GM21737 (cell line): ENCODE measurements at regions not wholly inside any gene's neighbourhood (a gene's known extent, or its start where the extent isn't known, plus 50 kb on each side); places are given as distances from the start of the nearest gene placed in this dataset.
"Not testable (repeated sequence)": the region's sequence is repeated elsewhere in the genome, so short reads cannot be mapped to it uniquely, and the experiment has no call there.

Source experiments
- ATAC-seq: cut with Tn5 transposase; IDR thresholded peaks from one replicate; pipeline ENCODE4 v1.9.1; 2021; ENCODE audit warnings: mild to moderate bottlenecking, moderate library complexity; ENCODE audit not compliant: unreplicated experiment

DNA sequence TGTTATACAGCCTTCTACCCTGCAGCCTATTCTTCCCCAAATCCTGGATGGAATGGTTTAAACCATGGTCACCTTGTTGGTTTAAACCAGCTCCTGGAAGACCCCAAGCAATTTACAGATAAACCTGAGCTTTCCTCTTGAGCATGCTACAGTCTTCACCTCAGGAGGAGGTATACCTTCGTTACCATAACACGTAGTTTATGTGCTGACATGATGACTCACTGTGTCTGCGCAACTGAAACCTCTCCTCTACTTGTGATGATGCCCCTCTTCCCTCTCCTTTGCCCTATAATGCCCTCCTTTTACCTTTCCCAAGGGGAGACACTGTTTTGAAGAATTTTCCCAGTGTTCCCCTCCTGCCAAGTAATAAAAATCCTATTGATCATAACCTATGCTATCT is 457.3 kb upstream of the RGS18 start:
- no peak for ATAC-seq

GRCh38 chr1:191702124-191702523 is 456.1 kb upstream of the RGS18 start:
- ATAC-seq, result no peak

- ATAC-seq, result no peak
Measured at GRCh38 chr1:191707288-191707687, 451.0 kb upstream of the RGS18 start.

- no peak for ATAC-seq
Measured at GRCh38 chr1:191709215-191709614, 449.0 kb upstream of the RGS18 start.

- no peak for ATAC-seq
Measured at GRCh38 chr1:191711961-191712360, 446.3 kb upstream of the RGS18 start.

DNA sequence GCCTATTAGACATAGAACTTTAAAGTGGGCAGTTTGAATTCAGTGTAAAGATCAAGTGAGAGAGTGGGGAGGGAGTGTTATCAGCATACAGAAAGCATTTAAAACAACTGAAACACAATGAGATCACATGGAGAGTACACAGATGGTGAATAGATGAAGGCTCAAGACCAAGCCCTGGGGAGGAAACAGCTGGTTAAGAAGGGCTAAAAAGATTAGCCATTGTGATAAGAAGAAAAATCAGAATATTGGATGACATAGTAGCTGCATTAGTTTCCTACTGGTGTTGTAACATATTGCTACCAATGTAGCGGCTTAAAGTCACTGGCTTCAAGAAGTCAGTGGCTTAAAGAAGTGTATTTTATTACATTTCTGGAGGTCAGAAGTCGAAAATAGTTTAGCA is 443.4 kb upstream of the RGS18 start:
- no peak for ATAC-seq

DNA sequence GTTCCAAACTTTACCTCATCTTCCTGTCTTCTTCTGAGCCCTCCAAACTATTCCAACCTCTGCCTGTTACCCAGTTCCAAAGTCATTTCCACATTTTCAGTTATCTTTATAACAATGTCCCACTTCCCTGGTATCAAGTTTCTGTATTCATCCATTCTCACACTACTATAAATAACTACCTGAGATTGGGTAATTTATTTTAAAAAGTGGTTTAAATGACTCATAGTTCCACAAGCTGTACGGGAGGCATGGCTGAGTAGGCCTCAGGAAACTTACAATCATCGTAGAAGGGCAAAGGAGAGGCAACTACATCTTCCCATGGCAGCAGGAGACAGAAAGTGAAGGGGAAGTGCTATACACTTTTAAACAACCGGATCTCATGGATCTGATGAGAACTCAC is 428.5 kb upstream of the RGS18 start:
- ATAC-seq, result no peak

- not testable (repeated sequence) for ATAC-seq
Measured at GRCh38 chr1:191731608-191732302, 426.5 kb upstream of the RGS18 start.

DNA sequence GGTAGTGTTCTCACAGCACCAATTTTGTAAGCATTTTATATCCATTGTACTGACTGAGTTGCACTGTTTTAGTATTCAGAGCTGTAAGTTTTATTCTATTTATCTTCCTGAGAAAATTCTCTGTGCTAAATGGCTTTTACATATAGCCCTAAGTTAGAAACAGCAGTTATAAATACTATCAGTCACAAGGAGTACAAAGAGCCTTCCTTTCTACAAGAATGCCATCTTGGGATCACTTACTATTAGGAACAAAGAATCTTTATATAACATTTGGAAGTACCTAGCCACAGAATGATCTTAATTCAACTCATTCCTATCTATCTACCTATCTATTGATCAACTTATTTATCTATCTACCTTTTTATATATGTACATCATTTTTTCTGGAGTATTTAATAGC is 423.9 kb upstream of the RGS18 start:
- ATAC-seq, result no peak

GRCh38 chr1:191739544-191739943 is 418.7 kb upstream of the RGS18 start:
- no peak for ATAC-seq

DNA sequence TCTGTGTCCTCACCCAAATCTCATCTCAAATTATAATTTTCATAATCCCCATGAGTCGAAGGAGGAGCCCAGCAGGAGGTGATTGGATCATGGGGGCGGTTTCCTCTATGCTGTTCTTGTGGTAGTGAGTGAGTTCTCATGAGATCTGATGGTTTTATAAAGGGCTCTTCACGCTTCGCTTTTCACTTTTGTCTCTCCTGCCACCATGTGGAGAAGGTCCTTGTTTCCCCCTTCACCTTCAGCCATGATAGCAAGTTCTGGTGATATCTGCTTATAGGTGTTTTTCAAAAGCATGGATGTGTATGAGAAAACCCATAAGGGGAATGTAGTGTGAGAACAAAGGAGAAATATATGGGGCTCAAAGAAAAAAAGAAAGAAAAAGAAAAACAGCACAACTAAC is 405.9 kb upstream of the RGS18 start:
- no peak for ATAC-seq

GRCh38 chr1:191760016-191760415 is 398.2 kb upstream of the RGS18 start:
- ATAC-seq, result no peak

DNA sequence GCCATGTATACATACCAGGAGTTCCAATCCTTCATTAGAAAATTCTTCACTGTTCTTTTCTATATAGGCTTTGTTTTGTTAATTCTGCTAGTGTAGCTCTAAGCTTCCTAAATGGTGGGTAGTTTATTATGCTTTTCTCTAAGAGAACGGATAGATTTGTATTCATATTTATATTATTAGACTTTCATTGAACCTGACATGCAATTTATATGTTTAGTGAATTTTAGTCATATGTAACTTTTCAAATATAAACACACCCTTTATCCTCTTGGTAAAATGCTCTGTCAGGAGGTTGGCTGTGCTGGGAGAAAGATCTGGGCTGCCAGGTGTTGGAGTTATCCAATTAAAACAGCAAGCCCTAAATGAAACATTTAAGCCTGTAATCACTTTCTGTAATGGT is 369.7 kb upstream of the RGS18 start:
- ATAC-seq, result no peak

DNA sequence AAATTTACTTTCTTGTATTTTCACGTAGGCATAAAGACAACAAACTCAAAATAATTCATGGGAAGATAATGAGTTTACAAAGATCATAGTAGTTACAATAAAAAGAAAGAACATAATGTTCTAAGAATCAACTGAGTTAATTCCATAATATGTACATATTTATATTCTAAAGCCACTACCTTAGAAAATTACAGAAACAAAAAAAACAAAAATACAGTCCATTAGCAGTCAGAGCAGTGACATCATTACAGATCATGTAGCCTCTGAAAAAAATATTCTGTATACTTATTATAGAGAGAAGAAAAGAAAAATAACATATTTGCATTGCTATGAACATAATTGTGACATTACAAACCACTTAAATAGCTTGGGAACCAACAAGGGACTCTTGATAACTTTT is 360.1 kb upstream of the RGS18 start:
- ATAC-seq, result no peak

DNA sequence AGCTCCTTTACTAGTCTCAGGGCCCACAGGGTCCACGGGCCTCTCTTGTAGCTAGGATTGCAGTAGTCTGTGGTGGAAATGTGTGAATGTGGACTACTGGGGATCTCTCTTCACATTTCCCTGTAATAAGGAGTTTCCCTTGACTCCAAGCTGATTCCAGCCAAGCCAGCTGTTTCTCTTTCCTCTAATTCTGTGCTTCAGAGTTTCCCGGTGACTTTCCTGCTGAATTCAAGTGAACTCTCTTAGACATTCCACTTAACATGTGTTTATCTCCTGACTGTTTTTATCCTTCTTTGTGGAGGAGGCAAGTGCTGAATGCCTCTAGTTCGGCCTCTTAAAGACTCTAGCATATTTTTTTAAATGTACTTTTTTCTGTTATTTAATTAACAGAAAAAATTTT is 354.0 kb upstream of the RGS18 start:
- no peak for ATAC-seq

- ATAC-seq, result not testable (repeated sequence)
Measured at GRCh38 chr1:191813593-191813992, 344.7 kb upstream of the RGS18 start.

GRCh38 chr1:191818198-191818597 is 340.1 kb upstream of the RGS18 start:
- ATAC-seq, result no peak

DNA sequence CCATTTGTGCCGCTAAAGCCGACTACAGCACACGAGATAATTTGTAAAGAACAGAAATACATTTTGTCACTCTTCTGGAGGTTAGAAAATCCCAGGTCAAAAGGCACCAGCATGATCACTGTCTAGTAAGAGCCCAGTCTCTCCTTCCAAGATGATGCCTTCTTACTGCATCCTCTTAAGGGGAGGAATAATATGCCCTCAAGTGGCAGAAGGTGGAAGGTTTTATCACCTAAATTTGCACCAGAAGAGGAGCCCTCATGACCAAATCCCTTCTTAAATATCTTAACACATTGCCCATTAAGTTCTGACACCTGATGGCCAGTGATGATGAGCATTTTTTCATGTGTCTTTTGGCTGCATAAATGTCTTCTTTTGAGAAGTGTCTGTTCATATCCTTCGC is 326.7 kb upstream of the RGS18 start:
- no peak for ATAC-seq

- no peak for ATAC-seq
Measured at GRCh38 chr1:191839891-191840290, 318.4 kb upstream of the RGS18 start.

DNA sequence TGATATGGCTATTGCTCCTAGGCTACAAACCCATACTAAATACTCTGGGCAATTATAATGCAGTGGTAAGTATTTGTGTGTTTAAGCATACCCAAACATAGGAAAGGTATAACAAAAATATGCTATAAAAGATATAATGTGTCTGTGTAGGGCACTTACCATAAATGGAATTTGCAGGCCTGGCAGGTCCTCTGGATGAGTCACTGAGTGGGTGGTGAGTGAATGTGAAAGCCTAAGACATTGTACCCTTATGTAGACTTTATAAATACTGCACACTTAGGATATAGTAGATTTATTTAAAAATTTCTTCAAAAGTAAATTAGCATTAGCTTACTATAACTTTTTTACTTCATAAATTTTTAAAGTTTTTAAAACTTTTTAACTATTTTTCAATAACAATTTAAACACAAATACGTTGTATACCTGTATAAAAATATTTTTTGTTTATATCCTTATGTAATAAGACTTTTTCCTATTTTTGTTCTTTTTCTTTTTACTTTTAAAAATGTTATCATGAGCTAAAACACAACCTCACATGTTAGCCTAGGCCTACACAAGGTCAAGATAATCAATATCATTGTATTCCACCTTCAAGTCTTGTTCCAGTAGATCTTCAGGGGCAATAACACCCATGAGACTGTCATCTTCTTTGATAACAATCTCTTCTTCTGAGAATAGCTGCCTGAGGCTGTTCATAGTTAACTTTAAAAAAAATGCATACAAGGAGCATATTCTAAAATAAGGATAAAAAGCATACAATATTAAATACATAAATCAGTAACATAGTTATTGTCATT is 306.3 kb upstream of the RGS18 start:
- ATAC-seq, result no peak

DNA sequence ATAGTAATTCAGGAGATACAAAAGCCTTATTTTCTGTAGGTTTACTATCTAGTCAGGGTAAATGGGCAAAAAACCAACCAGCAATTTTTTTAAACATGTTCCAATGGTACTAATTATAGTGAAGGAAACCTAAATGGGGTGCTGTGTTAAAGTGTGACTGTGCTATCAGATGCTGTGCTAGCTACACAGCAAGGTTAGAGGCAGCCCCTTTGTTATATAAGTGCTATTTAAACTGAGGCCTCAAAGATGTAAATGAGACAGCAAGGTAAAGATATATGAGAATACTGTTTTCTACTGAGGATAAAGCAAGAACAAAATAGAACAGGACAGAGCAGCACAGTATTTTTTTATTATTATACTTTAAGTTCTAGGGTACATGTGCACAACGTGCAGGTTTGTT is 305.4 kb upstream of the RGS18 start:
- no peak for ATAC-seq

- no peak for ATAC-seq
Measured at GRCh38 chr1:191857600-191857999, 300.7 kb upstream of the RGS18 start.

- ATAC-seq, result no peak
Measured at GRCh38 chr1:191865479-191865878, 292.8 kb upstream of the RGS18 start.
